GM23338 (cell line): ENCODE measurements at regions not wholly inside any gene's neighbourhood (a gene's known extent, or its start where the extent isn't known, plus 50 kb on each side); places are given as distances from the start of the nearest gene placed in this dataset.

Experiments
- ATAC-seq: fragments of 200-7000 bp; cut with Tn5 transposase; 3 replicates; pipeline ENCODE4 v1.9.1; 2020
- DNase-seq: peaks from one replicate; pipeline ENCODE4 v3.0.0-alpha.2; 2015; ENCODE audit warnings: low spot score
- H2AFZ ChIP-seq: fragments of 200-600 bp; sonication (generic); 2 replicates; pipeline ENCODE4 v1.8.0; 2016; ENCODE audit warnings: antibody characterized with exemption, mild to moderate bottlenecking, moderate library complexity
- H3F3A ChIP-seq: fragments of 200-600 bp; sonication (generic); replicated peaks from 2 replicates; pipeline ENCODE4 v1.8.0; 2017; ENCODE audit warnings: antibody characterized with exemption, mixed run types, low read depth
- H3K27ac ChIP-seq: fragments of 200-600 bp; sonication (generic); 2 replicates; pipeline ENCODE4 v1.6.1; 2016; ENCODE audit warnings: low read depth
- H3K27me3 ChIP-seq: fragments of 200-600 bp; sonication (generic); 2 replicates; pipeline ENCODE4 v1.8.0; 2016; ENCODE audit warnings: mild to moderate bottlenecking, mixed run types, moderate library complexity; ENCODE audit not compliant: insufficient read depth
- H3K36me3 ChIP-seq: fragments of 200-600 bp; sonication (generic); 2 replicates; pipeline ENCODE4 v1.8.0; 2016; ENCODE audit warnings: mild to moderate bottlenecking; ENCODE audit not compliant: insufficient read depth
- H3K4me1 ChIP-seq: fragments of 200-600 bp; sonication (generic); 2 replicates; pipeline ENCODE4 v1.8.0; 2016; ENCODE audit warnings: mild to moderate bottlenecking, moderate library complexity; ENCODE audit not compliant: insufficient read depth
- H3K4me2 ChIP-seq: fragments of 200-600 bp; sonication (generic); 2 replicates; pipeline ENCODE4 v1.7.1; 2017; ENCODE audit warnings: mixed run types
- H3K4me3 ChIP-seq: fragments of 200-600 bp; sonication (generic); 2 replicates; pipeline ENCODE4 v1.6.1; 2016; ENCODE audit warnings: mixed run types
- H3K79me2 ChIP-seq: fragments of 200-600 bp; sonication (generic); replicated peaks from 2 replicates; pipeline ENCODE4 v1.8.0; 2017; ENCODE audit warnings: mild to moderate bottlenecking; ENCODE audit not compliant: insufficient read depth
- H3K9me2 ChIP-seq: fragments of 200-600 bp; sonication (generic); 2 replicates; pipeline ENCODE4 v1.8.0; 2017; ENCODE audit not compliant: insufficient read depth
- H4K20me1 ChIP-seq: fragments of 200-600 bp; sonication (generic); replicated peaks from 2 replicates; pipeline ENCODE4 v1.8.0; 2017; ENCODE audit warnings: mild to moderate bottlenecking; ENCODE audit not compliant: insufficient read depth
- H3K27ac Mint-ChIP-seq: 2 replicates; pipeline ENCODE4 v1.8.0; 2020; ENCODE audit warnings: inconsistent platforms, mild to moderate bottlenecking, moderate library complexity, mixed read lengths
- H3K27me3 Mint-ChIP-seq: 3 replicates; pipeline ENCODE4 v1.8.0; 2022; ENCODE audit warnings: low read depth, mild to moderate bottlenecking, moderate library complexity, mixed read lengths, inconsistent platforms; ENCODE audit not compliant: insufficient read depth, poor library complexity
- H3K36me3 Mint-ChIP-seq: 3 replicates; pipeline ENCODE4 v1.8.0; 2021; ENCODE audit warnings: low read depth, mild to moderate bottlenecking, inconsistent platforms, moderate library complexity, mixed read lengths
- H3K4me1 Mint-ChIP-seq: 3 replicates; pipeline ENCODE4 v1.8.0; 2020; ENCODE audit warnings: mild to moderate bottlenecking, inconsistent platforms, mixed read lengths
- H3K4me3 Mint-ChIP-seq: 3 replicates; pipeline ENCODE4 v1.8.0; 2021; ENCODE audit warnings: moderate library complexity, mild to moderate bottlenecking, inconsistent platforms, mixed read lengths
- H3K9me3 Mint-ChIP-seq: 3 replicates; pipeline ENCODE4 v1.8.0; 2020; ENCODE audit warnings: moderate library complexity, mild to moderate bottlenecking, inconsistent platforms, mixed read lengths
- CTCF ChIP-seq, 2 experiments: fragments of 200-600 bp in 1 of 2; sonication (generic) in 1 of 2; conservative IDR thresholded peaks; 2 replicates each; pipeline versions ENCODE4 v1.5.1 to v1.6.1; 2016 to 2017; ENCODE audit warnings: antibody characterized with exemption in 2 of 2, low read depth in 2 of 2, mild to moderate bottlenecking in 2 of 2, moderate library complexity in 1 of 2
- ETS1 ChIP-seq: IDR thresholded peaks from 2 replicates; pipeline ENCODE4 v1.6.1; 2016; ENCODE audit warnings: antibody characterized with exemption
- EZH2 ChIP-seq: fragments of 200-600 bp; sonication (generic); IDR thresholded peaks from one replicate; pipeline ENCODE4 v1.8.0; 2017; ENCODE audit warnings: antibody characterized with exemption, mild to moderate bottlenecking, low read depth; ENCODE audit not compliant: unreplicated experiment
- EZH2phosphoT487 ChIP-seq: fragments of 200-600 bp; sonication (generic); IDR thresholded peaks from one replicate; pipeline ENCODE4 v1.8.1; 2018; ENCODE audit warnings: antibody characterized with exemption; ENCODE audit not compliant: unreplicated experiment
- JUNB ChIP-seq: IDR thresholded peaks from one replicate; pipeline ENCODE4 v1.6.1; 2016; ENCODE audit warnings: antibody characterized with exemption; ENCODE audit not compliant: unreplicated experiment
- NANOG ChIP-seq: IDR thresholded peaks from 2 replicates; pipeline ENCODE4 v1.6.1; 2016; ENCODE audit warnings: antibody characterized with exemption, borderline replicate concordance
- POLR2AphosphoS5 ChIP-seq: IDR thresholded peaks from 2 replicates; pipeline ENCODE4 v1.6.1; 2016; ENCODE audit warnings: antibody characterized with exemption, low read depth
- STAT1 ChIP-seq: IDR thresholded peaks from one replicate; pipeline ENCODE4 v1.6.1; 2016; ENCODE audit warnings: antibody characterized with exemption; ENCODE audit not compliant: unreplicated experiment
- ZNF114 ChIP-seq: fragments of 250-450 bp; sonication (Bioruptor Pico); IDR thresholded peaks from 2 replicates; pipeline ENCODE4 v1.5.0; 2020; ENCODE audit warnings: mild to moderate bottlenecking, moderate library complexity
- ZNF331 ChIP-seq: fragments of 250-450 bp; sonication (Bioruptor Pico); IDR thresholded peaks from 2 replicates; pipeline ENCODE4 v1.5.0; 2020; ENCODE audit warnings: low read depth, mild to moderate bottlenecking, moderate library complexity
- TF ChIP-seq, protein P1 (sequence below): IDR thresholded peaks from one replicate; pipeline ENCODE4 v1.6.1; 2018; ENCODE audit warnings: antibody characterized with exemption; ENCODE audit not compliant: unreplicated experiment
- TF ChIP-seq, protein P2 (sequence below): fragments of 250-450 bp; sonication (Bioruptor Pico); IDR thresholded peaks from 2 replicates; pipeline ENCODE4 v1.5.0; 2020; ENCODE audit warnings: mild to moderate bottlenecking, moderate library complexity

DNA sequence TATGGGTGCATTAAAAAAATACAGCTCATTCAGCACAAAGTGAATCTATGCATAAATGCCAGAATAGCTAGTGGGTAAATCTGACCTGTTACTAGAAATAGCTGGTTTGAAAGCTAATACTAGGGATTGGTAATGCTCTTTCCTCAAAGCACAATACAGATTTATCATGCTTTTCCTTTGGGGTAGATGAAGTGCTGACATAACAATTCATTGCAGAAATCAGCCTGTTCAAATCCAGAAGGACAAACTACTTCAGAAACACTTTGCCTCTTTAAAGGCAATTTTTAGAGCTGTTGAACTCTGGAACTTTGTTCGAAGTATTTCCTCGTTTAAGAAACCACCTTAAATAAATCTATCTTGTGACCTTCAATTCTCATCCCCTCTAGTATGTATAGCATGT lies 957.9 kb downstream of the ARAP2 start:
- Mint-ChIP-seq H3K27ac (no peak overlapping the region), H3K4me1 (no peaks in the 10 kb centered on the region), H3K9me3 (no peaks in the 10 kb centered on the region), H3K36me3 (no peaks in the 10 kb centered on the region), H3K27me3 (no peaks in the 10 kb centered on the region), H3K4me3 (no peak overlapping the region)
- no peaks in the 10 kb centered on the region for H3K9me2 ChIP-seq
- H3K27ac ChIP-seq, result no peak overlapping the region
- H3K4me3 ChIP-seq, result no peak overlapping the region
- no peak for TF ChIP-seq CTCF (conservative IDR thresholded peaks at IDR 0.05; ENCODE audit: low read depth in 2 of 2)
- TF ChIP-seq, protein P1, sequence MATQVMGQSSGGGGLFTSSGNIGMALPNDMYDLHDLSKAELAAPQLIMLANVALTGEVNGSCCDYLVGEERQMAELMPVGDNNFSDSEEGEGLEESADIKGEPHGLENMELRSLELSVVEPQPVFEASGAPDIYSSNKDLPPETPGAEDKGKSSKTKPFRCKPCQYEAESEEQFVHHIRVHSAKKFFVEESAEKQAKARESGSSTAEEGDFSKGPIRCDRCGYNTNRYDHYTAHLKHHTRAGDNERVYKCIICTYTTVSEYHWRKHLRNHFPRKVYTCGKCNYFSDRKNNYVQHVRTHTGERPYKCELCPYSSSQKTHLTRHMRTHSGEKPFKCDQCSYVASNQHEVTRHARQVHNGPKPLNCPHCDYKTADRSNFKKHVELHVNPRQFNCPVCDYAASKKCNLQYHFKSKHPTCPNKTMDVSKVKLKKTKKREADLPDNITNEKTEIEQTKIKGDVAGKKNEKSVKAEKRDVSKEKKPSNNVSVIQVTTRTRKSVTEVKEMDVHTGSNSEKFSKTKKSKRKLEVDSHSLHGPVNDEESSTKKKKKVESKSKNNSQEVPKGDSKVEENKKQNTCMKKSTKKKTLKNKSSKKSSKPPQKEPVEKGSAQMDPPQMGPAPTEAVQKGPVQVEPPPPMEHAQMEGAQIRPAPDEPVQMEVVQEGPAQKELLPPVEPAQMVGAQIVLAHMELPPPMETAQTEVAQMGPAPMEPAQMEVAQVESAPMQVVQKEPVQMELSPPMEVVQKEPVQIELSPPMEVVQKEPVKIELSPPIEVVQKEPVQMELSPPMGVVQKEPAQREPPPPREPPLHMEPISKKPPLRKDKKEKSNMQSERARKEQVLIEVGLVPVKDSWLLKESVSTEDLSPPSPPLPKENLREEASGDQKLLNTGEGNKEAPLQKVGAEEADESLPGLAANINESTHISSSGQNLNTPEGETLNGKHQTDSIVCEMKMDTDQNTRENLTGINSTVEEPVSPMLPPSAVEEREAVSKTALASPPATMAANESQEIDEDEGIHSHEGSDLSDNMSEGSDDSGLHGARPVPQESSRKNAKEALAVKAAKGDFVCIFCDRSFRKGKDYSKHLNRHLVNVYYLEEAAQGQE, result no peak
- TF ChIP-seq EZH2, result no peak
- no peak for TF ChIP-seq JUNB
- no peak for TF ChIP-seq ETS1
- no peak for TF ChIP-seq NANOG
- no peak for TF ChIP-seq EZH2phosphoT487
- TF ChIP-seq STAT1, result no peak
- TF ChIP-seq, protein P2, sequence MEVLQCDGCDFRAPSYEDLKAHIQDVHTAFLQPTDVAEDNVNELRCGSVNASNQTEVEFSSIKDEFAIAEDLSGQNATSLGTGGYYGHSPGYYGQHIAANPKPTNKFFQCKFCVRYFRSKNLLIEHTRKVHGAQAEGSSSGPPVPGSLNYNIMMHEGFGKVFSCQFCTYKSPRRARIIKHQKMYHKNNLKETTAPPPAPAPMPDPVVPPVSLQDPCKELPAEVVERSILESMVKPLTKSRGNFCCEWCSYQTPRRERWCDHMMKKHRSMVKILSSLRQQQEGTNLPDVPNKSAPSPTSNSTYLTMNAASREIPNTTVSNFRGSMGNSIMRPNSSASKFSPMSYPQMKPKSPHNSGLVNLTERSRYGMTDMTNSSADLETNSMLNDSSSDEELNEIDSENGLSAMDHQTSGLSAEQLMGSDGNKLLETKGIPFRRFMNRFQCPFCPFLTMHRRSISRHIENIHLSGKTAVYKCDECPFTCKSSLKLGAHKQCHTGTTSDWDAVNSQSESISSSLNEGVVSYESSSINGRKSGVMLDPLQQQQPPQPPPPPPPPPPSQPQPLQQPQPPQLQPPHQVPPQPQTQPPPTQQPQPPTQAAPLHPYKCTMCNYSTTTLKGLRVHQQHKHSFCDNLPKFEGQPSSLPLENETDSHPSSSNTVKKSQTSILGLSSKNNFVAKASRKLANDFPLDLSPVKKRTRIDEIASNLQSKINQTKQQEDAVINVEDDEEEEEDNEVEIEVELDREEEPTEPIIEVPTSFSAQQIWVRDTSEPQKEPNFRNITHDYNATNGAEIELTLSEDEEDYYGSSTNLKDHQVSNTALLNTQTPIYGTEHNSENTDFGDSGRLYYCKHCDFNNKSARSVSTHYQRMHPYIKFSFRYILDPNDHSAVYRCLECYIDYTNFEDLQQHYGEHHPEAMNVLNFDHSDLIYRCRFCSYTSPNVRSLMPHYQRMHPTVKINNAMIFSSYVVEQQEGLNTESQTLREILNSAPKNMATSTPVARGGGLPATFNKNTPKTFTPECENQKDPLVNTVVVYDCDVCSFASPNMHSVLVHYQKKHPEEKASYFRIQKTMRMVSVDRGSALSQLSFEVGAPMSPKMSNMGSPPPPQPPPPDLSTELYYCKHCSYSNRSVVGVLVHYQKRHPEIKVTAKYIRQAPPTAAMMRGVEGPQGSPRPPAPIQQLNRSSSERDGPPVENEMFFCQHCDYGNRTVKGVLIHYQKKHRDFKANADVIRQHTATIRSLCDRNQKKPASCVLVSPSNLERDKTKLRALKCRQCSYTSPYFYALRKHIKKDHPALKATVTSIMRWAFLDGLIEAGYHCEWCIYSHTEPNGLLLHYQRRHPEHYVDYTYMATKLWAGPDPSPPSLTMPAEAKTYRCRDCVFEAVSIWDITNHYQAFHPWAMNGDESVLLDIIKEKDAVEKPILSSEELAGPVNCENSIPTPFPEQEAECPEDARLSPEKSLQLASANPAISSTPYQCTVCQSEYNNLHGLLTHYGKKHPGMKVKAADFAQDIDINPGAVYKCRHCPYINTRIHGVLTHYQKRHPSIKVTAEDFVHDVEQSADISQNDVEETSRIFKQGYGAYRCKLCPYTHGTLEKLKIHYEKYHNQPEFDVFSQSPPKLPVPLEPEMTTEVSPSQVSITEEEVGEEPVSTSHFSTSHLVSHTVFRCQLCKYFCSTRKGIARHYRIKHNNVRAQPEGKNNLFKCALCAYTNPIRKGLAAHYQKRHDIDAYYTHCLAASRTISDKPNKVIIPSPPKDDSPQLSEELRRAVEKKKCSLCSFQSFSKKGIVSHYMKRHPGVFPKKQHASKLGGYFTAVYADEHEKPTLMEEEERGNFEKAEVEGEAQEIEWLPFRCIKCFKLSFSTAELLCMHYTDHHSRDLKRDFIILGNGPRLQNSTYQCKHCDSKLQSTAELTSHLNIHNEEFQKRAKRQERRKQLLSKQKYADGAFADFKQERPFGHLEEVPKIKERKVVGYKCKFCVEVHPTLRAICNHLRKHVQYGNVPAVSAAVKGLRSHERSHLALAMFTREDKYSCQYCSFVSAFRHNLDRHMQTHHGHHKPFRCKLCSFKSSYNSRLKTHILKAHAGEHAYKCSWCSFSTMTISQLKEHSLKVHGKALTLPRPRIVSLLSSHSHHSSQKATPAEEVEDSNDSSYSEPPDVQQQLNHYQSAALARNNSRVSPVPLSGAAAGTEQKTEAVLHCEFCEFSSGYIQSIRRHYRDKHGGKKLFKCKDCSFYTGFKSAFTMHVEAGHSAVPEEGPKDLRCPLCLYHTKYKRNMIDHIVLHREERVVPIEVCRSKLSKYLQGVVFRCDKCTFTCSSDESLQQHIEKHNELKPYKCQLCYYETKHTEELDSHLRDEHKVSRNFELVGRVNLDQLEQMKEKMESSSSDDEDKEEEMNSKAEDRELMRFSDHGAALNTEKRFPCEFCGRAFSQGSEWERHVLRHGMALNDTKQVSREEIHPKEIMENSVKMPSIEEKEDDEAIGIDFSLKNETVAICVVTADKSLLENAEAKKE, result no peak
- no peak for TF ChIP-seq ZNF114 (CRISPR knock-in tag)
- no peak for TF ChIP-seq POLR2AphosphoS5
- TF ChIP-seq ZNF331 (CRISPR knock-in tag), result no peak
- no peak for DNase-seq
- no peaks in the 10 kb centered on the region for H3F3A ChIP-seq
- no peak overlapping the region for H3K4me2 ChIP-seq
- no peaks in the 10 kb centered on the region for H3K79me2 ChIP-seq
- no peak for ATAC-seq
- H3K27me3 ChIP-seq, result no peaks in the 10 kb centered on the region
- no peaks in the 10 kb centered on the region for H3K36me3 ChIP-seq
- H4K20me1 ChIP-seq, result no peaks in the 10 kb centered on the region
- H3K4me1 ChIP-seq, result no peaks in the 10 kb centered on the region
- H2AFZ ChIP-seq, result no peak overlapping the region
